D721Med (cell line): ENCODE measurements at regions not wholly inside any gene's neighbourhood (a gene's known extent, or its start where the extent isn't known, plus 50 kb on each side); places are given as distances from the start of the nearest gene placed in this dataset.

ENCODE experiments used
- DNase-seq: peaks from one replicate; pipeline ENCODE4 v3.0.0; 2011; ENCODE audit warnings: low spot score; ENCODE audit not compliant: insufficient read length
- FAIRE-seq: peaks from 2 replicates; lab custom pipeline; 2011; peaks lifted over from hg19 to GRCh38; lab: Jason Lieb, UNC
- CTCF ChIP-seq: IDR thresholded peaks from 2 replicates; pipeline ENCODE4 v1.5.1; 2012; ENCODE audit warnings: mild to moderate bottlenecking, control low read depth; ENCODE audit not compliant: insufficient read depth; ENCODE audit errors: missing control alignments

GRCh38 chr12:102602521-102602920, 122.2 kb upstream of the IGF1 start:
- no peak for FAIRE-seq
- DNase-seq = no peak

GRCh38 chr12:102601621-102602020, 121.3 kb upstream of the IGF1 start:
- DNase-seq (no peak), FAIRE-seq (peak; percentile 60)
- no peak for TF ChIP-seq CTCF

More at GRCh38 chr12:102602521-102602920, 122.2 kb upstream of the IGF1 start:
- no peak for TF ChIP-seq CTCF

- no peak for FAIRE-seq
- DNase-seq = no peak
- TF ChIP-seq CTCF = no peak
Measured at GRCh38 chr12:102596687-102597086, 116.3 kb upstream of the IGF1 start.

GRCh38 chr12:102596031-102596430, 115.7 kb upstream of the IGF1 start:
- DNase-seq = no peak
- FAIRE-seq = no peak
- no peak for TF ChIP-seq CTCF

- no peak for TF ChIP-seq CTCF
- no peak for FAIRE-seq
Measured at GRCh38 chr12:102595315-102595714, 115.0 kb upstream of the IGF1 start.

GRCh38 chr12:102593134-102593533, 112.8 kb upstream of the IGF1 start:
- no peak for TF ChIP-seq CTCF
- FAIRE-seq = no peak

More at GRCh38 chr12:102595315-102595714, 115.0 kb upstream of the IGF1 start:
- DNase-seq = no peak

GRCh38 chr12:102592134-102592533, 111.8 kb upstream of the IGF1 start:
- no peak for TF ChIP-seq CTCF
- DNase-seq = no peak
- no peak for FAIRE-seq

More at GRCh38 chr12:102593134-102593533, 112.8 kb upstream of the IGF1 start:
- DNase-seq = no peak
